Lower leg skin (tissue), 3 donors: ENCODE measurements at regions not wholly inside any gene's neighbourhood (a gene's known extent, or its start where the extent isn't known, plus 50 kb on each side); places are given as distances from the start of the nearest gene placed in this dataset.

Experiments used
- CTCF ChIP-seq, 3 donors: fragments of 450-650 bp; IDR thresholded peaks; one replicate each; pipeline ENCODE4 v1.5.1; 2016; ENCODE audit warnings: antibody characterized with exemption in 3 of 3, mild to moderate bottlenecking in 3 of 3, moderate library complexity in 2 of 3
- POLR2A ChIP-seq, 2 donors: fragments of 450-650 bp; IDR thresholded peaks; one replicate each; pipeline ENCODE4 v1.6.1; 2016 to 2017; ENCODE audit warnings: antibody characterized with exemption in 2 of 2, mild to moderate bottlenecking in 1 of 2, moderate library complexity in 1 of 2

GRCh38 chr5:133797167-133797566 lies 171.3 kb downstream of the C5orf15 start:
- no peak for TF ChIP-seq CTCF (IDR thresholded peaks at IDR 0.05)
- no peak for TF ChIP-seq POLR2A (IDR thresholded peaks at IDR 0.05)
